ENCODE measurements at regions not wholly inside any gene's neighbourhood (a gene's known extent, or its start where the extent isn't known, plus 50 kb on each side); places are given as distances from the start of the nearest gene placed in this dataset.

DNA sequence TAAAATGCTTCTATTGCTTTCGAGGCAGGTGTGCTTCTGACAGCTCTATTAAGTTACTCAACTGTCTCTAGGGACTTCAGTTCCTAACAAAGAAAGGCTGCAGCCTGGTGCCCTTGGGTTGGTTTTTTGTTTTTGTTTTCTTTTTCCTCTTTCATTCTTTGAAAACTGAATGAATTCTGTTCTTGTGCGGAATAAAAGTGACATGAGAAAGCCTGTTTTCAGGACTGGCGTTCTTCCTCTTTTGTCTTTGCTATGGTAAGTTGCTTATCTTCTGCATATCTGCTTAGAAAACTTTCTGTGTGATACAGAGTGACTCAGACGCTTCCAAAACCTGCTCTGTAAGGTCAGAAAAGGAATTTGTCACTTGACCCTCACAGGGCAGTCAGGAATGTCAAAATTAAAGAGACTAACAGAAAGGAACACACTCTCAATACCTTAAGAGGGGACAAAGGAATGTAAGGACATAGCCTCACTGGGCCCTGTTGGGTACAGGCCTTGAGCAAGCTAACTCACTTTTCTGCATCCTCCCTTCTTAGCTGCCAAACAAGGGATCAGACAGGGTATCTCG, 56.2 kb upstream of the NHSL1 start:
- ATAC-seq = no peak
- TF ChIP-seq PPARA (CRISPR knock-in tag; IDR thresholded peaks at IDR 0.05; ENCODE audit: borderline replicate concordance) = no peak
- TF ChIP-seq ZFP30 (CRISPR knock-in tag; IDR thresholded peaks at IDR 0.05) = no peak
- TF ChIP-seq, protein P1, sequence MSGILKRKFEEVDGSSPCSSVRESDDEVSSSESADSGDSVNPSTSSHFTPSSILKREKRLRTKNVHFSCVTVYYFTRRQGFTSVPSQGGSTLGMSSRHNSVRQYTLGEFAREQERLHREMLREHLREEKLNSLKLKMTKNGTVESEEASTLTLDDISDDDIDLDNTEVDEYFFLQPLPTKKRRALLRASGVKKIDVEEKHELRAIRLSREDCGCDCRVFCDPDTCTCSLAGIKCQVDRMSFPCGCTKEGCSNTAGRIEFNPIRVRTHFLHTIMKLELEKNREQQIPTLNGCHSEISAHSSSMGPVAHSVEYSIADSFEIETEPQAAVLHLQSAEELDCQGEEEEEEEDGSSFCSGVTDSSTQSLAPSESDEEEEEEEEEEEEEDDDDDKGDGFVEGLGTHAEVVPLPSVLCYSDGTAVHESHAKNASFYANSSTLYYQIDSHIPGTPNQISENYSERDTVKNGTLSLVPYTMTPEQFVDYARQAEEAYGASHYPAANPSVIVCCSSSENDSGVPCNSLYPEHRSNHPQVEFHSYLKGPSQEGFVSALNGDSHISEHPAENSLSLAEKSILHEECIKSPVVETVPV (CRISPR knock-in tag; IDR thresholded peaks at IDR 0.05) = no peak
- TF ChIP-seq ZFP3 (CRISPR knock-in tag; IDR thresholded peaks at IDR 0.05) = no peak
- TF ChIP-seq RARB (CRISPR knock-in tag; IDR thresholded peaks at IDR 0.05) = no peak
- no peak for TF ChIP-seq ZC3H10 (CRISPR knock-in tag; IDR thresholded peaks at IDR 0.05)
- TF ChIP-seq GLIS3 (CRISPR knock-in tag; IDR thresholded peaks at IDR 0.05) = no peak
- TF ChIP-seq CSDC2 (CRISPR knock-in tag; IDR thresholded peaks at IDR 0.05) = no peak
- no peak for TF ChIP-seq ISL1 (CRISPR knock-in tag; IDR thresholded peaks at IDR 0.05)
- TF ChIP-seq, protein P2, sequence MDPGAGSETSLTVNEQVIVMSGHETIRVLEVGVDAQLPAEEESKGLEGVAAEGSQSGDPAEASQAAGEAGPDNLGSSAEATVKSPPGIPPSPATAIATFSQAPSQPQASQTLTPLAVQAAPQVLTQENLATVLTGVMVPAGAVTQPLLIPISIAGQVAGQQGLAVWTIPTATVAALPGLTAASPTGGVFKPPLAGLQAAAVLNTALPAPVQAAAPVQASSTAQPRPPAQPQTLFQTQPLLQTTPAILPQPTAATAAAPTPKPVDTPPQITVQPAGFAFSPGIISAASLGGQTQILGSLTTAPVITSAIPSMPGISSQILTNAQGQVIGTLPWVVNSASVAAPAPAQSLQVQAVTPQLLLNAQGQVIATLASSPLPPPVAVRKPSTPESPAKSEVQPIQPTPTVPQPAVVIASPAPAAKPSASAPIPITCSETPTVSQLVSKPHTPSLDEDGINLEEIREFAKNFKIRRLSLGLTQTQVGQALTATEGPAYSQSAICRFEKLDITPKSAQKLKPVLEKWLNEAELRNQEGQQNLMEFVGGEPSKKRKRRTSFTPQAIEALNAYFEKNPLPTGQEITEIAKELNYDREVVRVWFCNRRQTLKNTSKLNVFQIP (CRISPR knock-in tag; IDR thresholded peaks at IDR 0.05; ENCODE audit: borderline replicate concordance, low read depth) = no peak
- TF ChIP-seq ESRRG (CRISPR knock-in tag; IDR thresholded peaks at IDR 0.05) = no peak
- TF ChIP-seq, protein P3, sequence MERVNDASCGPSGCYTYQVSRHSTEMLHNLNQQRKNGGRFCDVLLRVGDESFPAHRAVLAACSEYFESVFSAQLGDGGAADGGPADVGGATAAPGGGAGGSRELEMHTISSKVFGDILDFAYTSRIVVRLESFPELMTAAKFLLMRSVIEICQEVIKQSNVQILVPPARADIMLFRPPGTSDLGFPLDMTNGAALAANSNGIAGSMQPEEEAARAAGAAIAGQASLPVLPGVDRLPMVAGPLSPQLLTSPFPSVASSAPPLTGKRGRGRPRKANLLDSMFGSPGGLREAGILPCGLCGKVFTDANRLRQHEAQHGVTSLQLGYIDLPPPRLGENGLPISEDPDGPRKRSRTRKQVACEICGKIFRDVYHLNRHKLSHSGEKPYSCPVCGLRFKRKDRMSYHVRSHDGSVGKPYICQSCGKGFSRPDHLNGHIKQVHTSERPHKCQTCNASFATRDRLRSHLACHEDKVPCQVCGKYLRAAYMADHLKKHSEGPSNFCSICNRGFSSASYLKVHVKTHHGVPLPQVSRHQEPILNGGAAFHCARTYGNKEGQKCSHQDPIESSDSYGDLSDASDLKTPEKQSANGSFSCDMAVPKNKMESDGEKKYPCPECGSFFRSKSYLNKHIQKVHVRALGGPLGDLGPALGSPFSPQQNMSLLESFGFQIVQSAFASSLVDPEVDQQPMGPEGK (CRISPR knock-in tag; IDR thresholded peaks at IDR 0.05; ENCODE audit: borderline replicate concordance) = no peak
- TF ChIP-seq, protein P4, sequence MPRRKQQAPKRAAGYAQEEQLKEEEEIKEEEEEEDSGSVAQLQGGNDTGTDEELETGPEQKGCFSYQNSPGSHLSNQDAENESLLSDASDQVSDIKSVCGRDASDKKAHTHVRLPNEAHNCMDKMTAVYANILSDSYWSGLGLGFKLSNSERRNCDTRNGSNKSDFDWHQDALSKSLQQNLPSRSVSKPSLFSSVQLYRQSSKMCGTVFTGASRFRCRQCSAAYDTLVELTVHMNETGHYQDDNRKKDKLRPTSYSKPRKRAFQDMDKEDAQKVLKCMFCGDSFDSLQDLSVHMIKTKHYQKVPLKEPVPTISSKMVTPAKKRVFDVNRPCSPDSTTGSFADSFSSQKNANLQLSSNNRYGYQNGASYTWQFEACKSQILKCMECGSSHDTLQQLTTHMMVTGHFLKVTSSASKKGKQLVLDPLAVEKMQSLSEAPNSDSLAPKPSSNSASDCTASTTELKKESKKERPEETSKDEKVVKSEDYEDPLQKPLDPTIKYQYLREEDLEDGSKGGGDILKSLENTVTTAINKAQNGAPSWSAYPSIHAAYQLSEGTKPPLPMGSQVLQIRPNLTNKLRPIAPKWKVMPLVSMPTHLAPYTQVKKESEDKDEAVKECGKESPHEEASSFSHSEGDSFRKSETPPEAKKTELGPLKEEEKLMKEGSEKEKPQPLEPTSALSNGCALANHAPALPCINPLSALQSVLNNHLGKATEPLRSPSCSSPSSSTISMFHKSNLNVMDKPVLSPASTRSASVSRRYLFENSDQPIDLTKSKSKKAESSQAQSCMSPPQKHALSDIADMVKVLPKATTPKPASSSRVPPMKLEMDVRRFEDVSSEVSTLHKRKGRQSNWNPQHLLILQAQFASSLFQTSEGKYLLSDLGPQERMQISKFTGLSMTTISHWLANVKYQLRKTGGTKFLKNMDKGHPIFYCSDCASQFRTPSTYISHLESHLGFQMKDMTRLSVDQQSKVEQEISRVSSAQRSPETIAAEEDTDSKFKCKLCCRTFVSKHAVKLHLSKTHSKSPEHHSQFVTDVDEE (CRISPR knock-in tag; IDR thresholded peaks at IDR 0.05) = no peak
- TF ChIP-seq, protein P5, sequence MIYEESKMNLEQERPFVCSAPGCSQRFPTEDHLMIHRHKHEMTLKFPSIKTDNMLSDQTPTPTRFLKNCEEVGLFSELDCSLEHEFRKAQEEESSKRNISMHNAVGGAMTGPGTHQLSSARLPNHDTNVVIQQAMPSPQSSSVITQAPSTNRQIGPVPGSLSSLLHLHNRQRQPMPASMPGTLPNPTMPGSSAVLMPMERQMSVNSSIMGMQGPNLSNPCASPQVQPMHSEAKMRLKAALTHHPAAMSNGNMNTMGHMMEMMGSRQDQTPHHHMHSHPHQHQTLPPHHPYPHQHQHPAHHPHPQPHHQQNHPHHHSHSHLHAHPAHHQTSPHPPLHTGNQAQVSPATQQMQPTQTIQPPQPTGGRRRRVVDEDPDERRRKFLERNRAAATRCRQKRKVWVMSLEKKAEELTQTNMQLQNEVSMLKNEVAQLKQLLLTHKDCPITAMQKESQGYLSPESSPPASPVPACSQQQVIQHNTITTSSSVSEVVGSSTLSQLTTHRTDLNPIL (CRISPR knock-in tag; IDR thresholded peaks at IDR 0.05; ENCODE audit: low read depth) = no peak
- TF ChIP-seq ZNF70 (CRISPR knock-in tag; IDR thresholded peaks at IDR 0.05) = no peak
- no peak for TF ChIP-seq SNAI2 (CRISPR knock-in tag; IDR thresholded peaks at IDR 0.05)

DNA sequence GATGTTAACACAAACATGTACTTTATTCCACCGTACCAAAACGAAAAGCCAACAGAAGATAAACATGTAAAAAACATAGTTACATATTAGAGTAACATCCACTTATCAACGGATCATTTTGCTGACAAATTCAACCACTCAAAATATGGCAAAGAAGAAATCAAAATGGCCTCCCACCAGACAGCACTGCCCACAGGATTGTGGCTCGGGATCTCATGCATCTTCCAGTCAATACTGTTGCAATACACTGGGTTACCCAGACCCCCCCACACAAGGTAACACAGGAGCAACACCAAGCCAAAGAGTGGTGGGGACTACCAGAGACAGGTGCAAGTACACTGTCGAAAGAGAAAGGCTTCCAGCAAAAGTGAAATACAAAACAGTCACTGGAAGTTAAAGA, 57.9 kb upstream of the NHSL1 start:
- no peak for ATAC-seq
- no peak for TF ChIP-seq ZC3H10 (CRISPR knock-in tag; IDR thresholded peaks at IDR 0.05)
- TF ChIP-seq PPARA (CRISPR knock-in tag; IDR thresholded peaks at IDR 0.05; ENCODE audit: borderline replicate concordance) = no peak
- TF ChIP-seq TCF4 (CRISPR knock-in tag; IDR thresholded peaks at IDR 0.05; ENCODE audit: borderline replicate concordance) = no peak
- TF ChIP-seq ISL1 (CRISPR knock-in tag; IDR thresholded peaks at IDR 0.05) = no peak
- no peak for TF ChIP-seq OSR1 (CRISPR knock-in tag; IDR thresholded peaks at IDR 0.05)
- no peak for TF ChIP-seq ZFP3 (CRISPR knock-in tag; IDR thresholded peaks at IDR 0.05)
- no peak for TF ChIP-seq ARNTL (CRISPR knock-in tag; IDR thresholded peaks at IDR 0.05; ENCODE audit: borderline replicate concordance, low read depth)
- no peak for TF ChIP-seq ESRRG (CRISPR knock-in tag; IDR thresholded peaks at IDR 0.05)

DNA sequence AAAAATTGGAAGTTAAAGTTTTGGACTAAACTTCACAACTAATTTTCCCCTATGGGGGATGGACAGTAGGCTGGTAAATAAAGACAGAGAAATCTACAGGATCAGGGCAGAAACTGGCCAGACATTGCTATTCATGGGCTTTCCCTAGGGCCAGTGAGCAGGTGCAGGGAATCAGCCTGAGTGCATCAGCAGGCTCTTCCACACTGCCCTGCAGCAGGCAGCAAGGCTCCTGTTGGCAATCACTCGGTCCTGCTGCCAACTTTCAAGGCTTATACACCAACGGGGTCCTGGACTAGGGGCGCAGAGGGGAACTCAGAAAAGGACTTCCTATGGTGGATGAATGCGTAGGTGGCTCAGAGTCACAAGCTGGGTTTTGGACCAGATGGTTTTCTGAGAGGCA, 59.8 kb upstream of the NHSL1 start:
- TF ChIP-seq ESRRG (CRISPR knock-in tag; IDR thresholded peaks at IDR 0.05) (no peak), RARB (CRISPR knock-in tag; IDR thresholded peaks at IDR 0.05) (no peak), CSDC2 (CRISPR knock-in tag; IDR thresholded peaks at IDR 0.05) (no peak), BACH2 (CRISPR knock-in tag; IDR thresholded peaks at IDR 0.05; ENCODE audit: borderline replicate concordance) (no peak)
- ATAC-seq = no peak
